Endothelial cell of umbilical vein (primary cell): ENCODE measurements at regions not wholly inside any gene's neighbourhood (a gene's known extent, or its start where the extent isn't known, plus 50 kb on each side); places are given as distances from the start of the nearest gene placed in this dataset.

Experiments
- BruUV-seq: library from RNA; stranded (reverse); fragments of 400-500 nt; replicated peaks from 2 replicates; lab custom pipeline; 2021; lab: Mats Ljungman, UMichigan
- CTCF ChIA-PET: fragments of 300-600, 350-600 bp; sonication (Branson Sonifier 250); formaldehyde crosslinking; loops from one replicate; lab custom pipeline; 2021; ENCODE audit warnings: antibody characterized with exemption, inconsistent platforms; lab: Charles Lee
- POLR2A ChIA-PET: fragments of 300-600, 350-600 bp; sonication (Branson Sonifier 250); formaldehyde crosslinking; loops from one replicate; lab custom pipeline; 2021; ENCODE audit warnings: antibody characterized with exemption, inconsistent platforms; lab: Charles Lee
- DNase-seq: peaks from one replicate; pipeline ENCODE4 v3.0.0-alpha.2; 2011; ENCODE audit warnings: low read depth, low spot score
- FAIRE-seq: peaks from 2 replicates; lab custom pipeline; 2011; peaks lifted over from hg19 to GRCh38; lab: Jason Lieb, UNC
- H2AFZ ChIP-seq: 2 replicates; pipeline ENCODE4 v1.6.0; 2012; ENCODE audit warnings: low read depth, low read length, control low read depth, inconsistent platforms
- H3K27ac ChIP-seq: 2 replicates; pipeline ENCODE4 v1.5.1; 2011; ENCODE audit warnings: low read depth, mild to moderate bottlenecking, control low read depth, low read length, moderate library complexity; ENCODE audit not compliant: insufficient read depth
- H3K27me3 ChIP-seq, 2 experiments: 2 replicates each; pipeline versions ENCODE4 v1.6.0 to v1.6.1; 2011; ENCODE audit warnings: low read length in 2 of 2, mixed read lengths in 1 of 2; ENCODE audit not compliant: control insufficient read depth in 2 of 2, insufficient read depth in 2 of 2
- H3K36me3 ChIP-seq, 2 experiments: 2 replicates in 1 of 2; 3 replicates in 1 of 2; pipeline ENCODE4 v1.5.1; 2011; ENCODE audit warnings: low read length in 2 of 2, mild to moderate bottlenecking in 1 of 2, moderate library complexity in 1 of 2; ENCODE audit not compliant: control insufficient read depth in 2 of 2, insufficient read depth in 2 of 2; ENCODE audit errors: extremely low read depth in 1 of 2
- H3K4me1 ChIP-seq: 3 replicates; pipeline ENCODE4 v1.5.1; 2011; ENCODE audit warnings: mild to moderate bottlenecking, low read length; ENCODE audit not compliant: control insufficient read depth, insufficient read depth; ENCODE audit errors: extremely low read depth
- H3K4me2 ChIP-seq: 2 replicates; pipeline ENCODE4 v1.6.1; 2011; ENCODE audit warnings: low read length, control low read depth, mixed read lengths; ENCODE audit not compliant: insufficient read depth
- H3K4me3 ChIP-seq, 3 experiments: fragments of 200-600 bp in 1 of 3; sonication (generic), shearing (Covaris generic) in 1 of 3; replicated peaks in 1 of 3; 2 replicates each; pipeline ENCODE4 v1.5.1; 2011 to 2016; ENCODE audit warnings: control low read depth in 3 of 3, low read length in 3 of 3, mild to moderate bottlenecking in 2 of 3, inconsistent platforms in 1 of 3, low read depth in 1 of 3, moderate library complexity in 1 of 3; ENCODE audit not compliant: insufficient read depth in 1 of 3
- H3K79me2 ChIP-seq: 2 replicates; pipeline ENCODE4 v1.6.0; 2012; ENCODE audit warnings: low read length, inconsistent platforms; ENCODE audit not compliant: control insufficient read depth, insufficient read depth
- H3K9ac ChIP-seq: replicated peaks from 2 replicates; pipeline ENCODE3; 2011; ENCODE audit warnings: low read length, control low read depth; ENCODE audit not compliant: insufficient read depth; ENCODE audit errors: extremely low read depth
- H3K9me1 ChIP-seq: replicated peaks from 3 replicates; pipeline ENCODE4 v1.6.0; 2011; ENCODE audit warnings: mild to moderate bottlenecking, low read length; ENCODE audit not compliant: control insufficient read depth, insufficient read depth; ENCODE audit errors: extremely low read depth
- H3K9me3 ChIP-seq: replicated peaks from 2 replicates; pipeline ENCODE4 v1.5.1; 2012; ENCODE audit warnings: low read length, inconsistent platforms; ENCODE audit not compliant: control insufficient read depth, insufficient read depth
- H4K20me1 ChIP-seq: replicated peaks from 2 replicates; pipeline ENCODE3; 2011; ENCODE audit warnings: mild to moderate bottlenecking, low read length; ENCODE audit not compliant: control insufficient read depth, insufficient read depth; ENCODE audit errors: extremely low read depth
- CTCF ChIP-seq, 2 donors: IDR thresholded peaks; 1 replicate in 1 of 2; 2 replicates in 1 of 2; pipeline ENCODE4 v1.5.1; 2011; ENCODE audit warnings: low read length in 2 of 2, mild to moderate bottlenecking in 2 of 2, moderate library complexity in 2 of 2, control low read depth in 1 of 2, inconsistent platforms in 1 of 2, low read depth in 1 of 2; ENCODE audit not compliant: insufficient read depth in 1 of 2; ENCODE audit errors: extremely low read depth in 1 of 2
- EZH2 ChIP-seq: IDR thresholded peaks from 2 replicates; pipeline ENCODE4 v1.6.1; 2012; ENCODE audit warnings: borderline replicate concordance, low read depth, mild to moderate bottlenecking, moderate library complexity, low read length, inconsistent platforms; ENCODE audit not compliant: severe bottlenecking
- FOS ChIP-seq: IDR thresholded peaks from 2 replicates; pipeline ENCODE4 v1.6.1; 2011; ENCODE audit warnings: mild to moderate bottlenecking, low read length, moderate library complexity, borderline replicate concordance; ENCODE audit not compliant: insufficient read depth
- GATA2 ChIP-seq: IDR thresholded peaks from 2 replicates; pipeline ENCODE4 v1.7.0; 2011; ENCODE audit warnings: low read depth, mild to moderate bottlenecking, moderate library complexity, mixed read lengths, low read length; ENCODE audit not compliant: insufficient read length, insufficient read depth
- JUN ChIP-seq: IDR thresholded peaks from 2 replicates; pipeline ENCODE4 v1.6.1; 2011; ENCODE audit warnings: borderline replicate concordance, low read depth; ENCODE audit not compliant: insufficient read length, insufficient read depth
- MAX ChIP-seq: IDR thresholded peaks from 2 replicates; pipeline ENCODE4 v1.6.1; 2011; ENCODE audit not compliant: insufficient read depth, insufficient read length
- MYC ChIP-seq: IDR thresholded peaks from one replicate; pipeline ENCODE4 v1.6.1; 2011; ENCODE audit warnings: mild to moderate bottlenecking, low read depth, low read length
- POLR2A ChIP-seq: IDR thresholded peaks from 2 replicates; pipeline ENCODE4 v1.6.1; 2012; ENCODE audit warnings: low read depth, mild to moderate bottlenecking, control low read depth, low read length
- POLR2AphosphoS5 ChIP-seq: IDR thresholded peaks from 2 replicates; pipeline ENCODE4 v1.6.1; 2012; ENCODE audit warnings: low read depth, mild to moderate bottlenecking, control low read depth, low read length, moderate library complexity; ENCODE audit not compliant: insufficient read depth
- dilution Hi-C: fragments of 300-500 bp; cut with MboI; formaldehyde crosslinking; loops from one replicate; pipeline ENCODE4 v1.15.0; 2019; ENCODE audit warnings: low sequenced_read_pairs; ENCODE audit not compliant: extremely low pct_ligation_motif_present
- intact Hi-C: fragments of 100-400 bp; cut with micrococcal nuclease; formaldehyde crosslinking; loops from one replicate; pipeline ENCODE4 v1.10.0; 2022

- Histone ChIP-seq H3K4me2 (no peak overlapping the region), H3K4me1 (no peaks in the 10 kb centered on the region), H3K79me2 (no peaks in the 10 kb centered on the region), H3K27ac (no peak overlapping the region), H3K9ac (no peak overlapping the region), H3K36me3 (no peaks in the 10 kb centered on the region), H3K4me3 (no peak overlapping the region), H3K9me1 (no peaks in the 10 kb centered on the region), H3K9me3 (no peaks in the 10 kb centered on the region), H4K20me1 (no peaks in the 10 kb centered on the region), H3K27me3 (no peaks in the 10 kb centered on the region), H2AFZ (no peak overlapping the region)
- TF ChIP-seq MAX (no peak), GATA2 (no peak), MYC (no peak), EZH2 (no peak), JUN (no peak), FOS (no peak), POLR2A (no peak), POLR2AphosphoS5 (no peak), CTCF (IDR thresholded peaks at IDR 0.05; ENCODE audit: extremely low read depth in 1 of 2, insufficient read depth in 1 of 2, low read depth in 1 of 2, low read length in 2 of 2) (no peak)
- DNase-seq (no peak), FAIRE-seq (no peak)
- dilution Hi-C loops: no loop called here
- ChIA-PET CTCF (no interaction called here), POLR2A (no interaction called here)
- intact Hi-C loops: no loop called here
- no TSS peak for BruUV-seq
These were observed 268.1 kb upstream of the SDK2 start for GRCh38 chr17:73912373-73912746.
